KMS-11 (cell line): ENCODE measurements at regions not wholly inside any gene's neighbourhood (a gene's known extent, or its start where the extent isn't known, plus 50 kb on each side); places are given as distances from the start of the nearest gene placed in this dataset.

Experiments used
- H2AFZ ChIP-seq: fragments of 200-600 bp; sonication (generic); 2 replicates; pipeline ENCODE4 v1.6.1; 2016; ENCODE audit warnings: antibody characterized with exemption, mixed run types, low read depth
- H3K27ac ChIP-seq: fragments of 200-600 bp; sonication (generic); 2 replicates; pipeline ENCODE4 v1.6.1; 2016; ENCODE audit warnings: mild to moderate bottlenecking, mixed run types
- H3K27me3 ChIP-seq: fragments of 200-600 bp; sonication (generic); 2 replicates; pipeline ENCODE4 v1.6.1; 2017; ENCODE audit warnings: mild to moderate bottlenecking, low read depth, mixed run types, moderate library complexity; ENCODE audit not compliant: insufficient read depth
- H3K36me3 ChIP-seq: fragments of 200-600 bp; sonication (generic); 2 replicates; pipeline ENCODE4 v1.6.1; 2017; ENCODE audit warnings: mild to moderate bottlenecking, mixed run types; ENCODE audit not compliant: insufficient read depth
- H3K4me1 ChIP-seq: fragments of 200-600 bp; sonication (generic); 2 replicates; pipeline ENCODE4 v1.6.1; 2016; ENCODE audit warnings: mild to moderate bottlenecking, low read depth, mixed run types; ENCODE audit not compliant: poor library complexity, severe bottlenecking
- H3K4me2 ChIP-seq: fragments of 200-600 bp; sonication (generic); 2 replicates; pipeline ENCODE4 v1.7.0; 2016; ENCODE audit warnings: mild to moderate bottlenecking, mixed run types
- H3K4me3 ChIP-seq: fragments of 200-600 bp; sonication (generic); IDR thresholded peaks from 2 replicates; pipeline ENCODE4 v1.6.1; 2017; ENCODE audit warnings: low read depth, low read length, mixed read lengths; ENCODE audit not compliant: insufficient read depth
- H3K79me2 ChIP-seq: fragments of 200-600 bp; sonication (generic); 2 replicates; pipeline ENCODE4 v1.6.1; 2016; ENCODE audit warnings: low read depth, mixed run types; ENCODE audit not compliant: insufficient read depth
- H3K9ac ChIP-seq: fragments of 200-600 bp; sonication (generic); 2 replicates; pipeline ENCODE4 v1.6.1; 2016; ENCODE audit warnings: mild to moderate bottlenecking, mixed run types
- H4K20me1 ChIP-seq: fragments of 200-600 bp; sonication (generic); 2 replicates; pipeline ENCODE4 v1.6.1; 2016; ENCODE audit warnings: mild to moderate bottlenecking, mixed run types; ENCODE audit not compliant: insufficient read depth
- CTCF ChIP-seq: fragments of 200-600 bp; sonication (generic); conservative IDR thresholded peaks from 2 replicates; pipeline ENCODE4 v1.6.1; 2017; ENCODE audit warnings: low read depth, mild to moderate bottlenecking, antibody characterized with exemption, low read length, moderate library complexity, mixed read lengths

- H3K4me2 ChIP-seq: no peak overlapping the region
- H3K4me3 ChIP-seq: no peak overlapping the region
- H4K20me1 ChIP-seq: no peaks in the 10 kb centered on the region
- TF ChIP-seq CTCF: no peak
- no peak overlapping the region for H2AFZ ChIP-seq
- no peak overlapping the region for H3K27ac ChIP-seq
- no peaks in the 10 kb centered on the region for H3K36me3 ChIP-seq
- no peaks in the 10 kb centered on the region for H3K79me2 ChIP-seq
- H3K4me1 ChIP-seq: no peaks in the 10 kb centered on the region
- H3K27me3 ChIP-seq: no peaks in the 10 kb centered on the region
- no peak overlapping the region for H3K9ac ChIP-seq
These were observed 113.2 kb upstream of the TP63 start for GRCh38 chr3:189517981-189518380.

- TF ChIP-seq CTCF: no peak
- no peak overlapping the region for H3K4me2 ChIP-seq
- H4K20me1 ChIP-seq: no peaks in the 10 kb centered on the region
- H3K27ac ChIP-seq: no peak overlapping the region
- no peak overlapping the region for H2AFZ ChIP-seq
- H3K27me3 ChIP-seq: no peaks in the 10 kb centered on the region
- H3K9ac ChIP-seq: no peak overlapping the region
- no peaks in the 10 kb centered on the region for H3K4me1 ChIP-seq
- H3K4me3 ChIP-seq: no peak overlapping the region
- H3K36me3 ChIP-seq: no peaks in the 10 kb centered on the region
- H3K79me2 ChIP-seq: no peaks in the 10 kb centered on the region
These were observed 111.7 kb upstream of the TP63 start for GRCh38 chr3:189519458-189519857.

- no peak overlapping the region for H3K4me3 ChIP-seq
- H3K27me3 ChIP-seq: no peaks in the 10 kb centered on the region
- TF ChIP-seq CTCF: no peak
- H3K4me1 ChIP-seq: no peaks in the 10 kb centered on the region
- no peaks in the 10 kb centered on the region for H3K79me2 ChIP-seq
- H2AFZ ChIP-seq: no peak overlapping the region
- no peaks in the 10 kb centered on the region for H4K20me1 ChIP-seq
- no peaks in the 10 kb centered on the region for H3K36me3 ChIP-seq
- H3K9ac ChIP-seq: no peak overlapping the region
- H3K27ac ChIP-seq: no peak overlapping the region
- H3K4me2 ChIP-seq: no peak overlapping the region
These were observed 101.7 kb upstream of the TP63 start for GRCh38 chr3:189529468-189529867.

- no peak overlapping the region for H3K4me3 ChIP-seq
- H3K36me3 ChIP-seq: no peaks in the 10 kb centered on the region
- no peaks in the 10 kb centered on the region for H4K20me1 ChIP-seq
- H3K79me2 ChIP-seq: no peaks in the 10 kb centered on the region
- no peak for TF ChIP-seq CTCF
- no peak overlapping the region for H3K27ac ChIP-seq
- no peaks in the 10 kb centered on the region for H3K27me3 ChIP-seq
- no peak overlapping the region for H3K4me2 ChIP-seq
- H3K4me1 ChIP-seq: no peaks in the 10 kb centered on the region
- no peak overlapping the region for H2AFZ ChIP-seq
- H3K9ac ChIP-seq: no peak overlapping the region
These were observed 101.2 kb upstream of the TP63 start for GRCh38 chr3:189529889-189530471.

GRCh38 chr3:189530822-189531221 is 100.4 kb upstream of the TP63 start:
- H3K4me1 ChIP-seq: no peaks in the 10 kb centered on the region
- H3K4me3 ChIP-seq: no peak overlapping the region
- no peaks in the 10 kb centered on the region for H3K79me2 ChIP-seq
- TF ChIP-seq CTCF: no peak
- H3K27ac ChIP-seq: no peak overlapping the region
- H3K4me2 ChIP-seq: no peak overlapping the region
- H4K20me1 ChIP-seq: no peaks in the 10 kb centered on the region
- H3K9ac ChIP-seq: no peak overlapping the region
- no peaks in the 10 kb centered on the region for H3K36me3 ChIP-seq
- no peak overlapping the region for H2AFZ ChIP-seq
- no peaks in the 10 kb centered on the region for H3K27me3 ChIP-seq
